GM20000 (cell line): ENCODE measurements at regions not wholly inside any gene's neighbourhood (a gene's known extent, or its start where the extent isn't known, plus 50 kb on each side); places are given as distances from the start of the nearest gene placed in this dataset.
"Not testable (repeated sequence)": the region's sequence is repeated elsewhere in the genome, so short reads cannot be mapped to it uniquely, and the experiment has no call there.

Experiments
- DNase-seq: peaks from one replicate; pipeline ENCODE4 v3.0.0; 2012; ENCODE audit warnings: low spot score
- CTCF ChIP-seq: IDR thresholded peaks from 2 replicates; pipeline ENCODE4 v1.5.1; 2012; ENCODE audit warnings: mild to moderate bottlenecking, control low read depth; ENCODE audit errors: extremely low read depth, missing control alignments

DNA sequence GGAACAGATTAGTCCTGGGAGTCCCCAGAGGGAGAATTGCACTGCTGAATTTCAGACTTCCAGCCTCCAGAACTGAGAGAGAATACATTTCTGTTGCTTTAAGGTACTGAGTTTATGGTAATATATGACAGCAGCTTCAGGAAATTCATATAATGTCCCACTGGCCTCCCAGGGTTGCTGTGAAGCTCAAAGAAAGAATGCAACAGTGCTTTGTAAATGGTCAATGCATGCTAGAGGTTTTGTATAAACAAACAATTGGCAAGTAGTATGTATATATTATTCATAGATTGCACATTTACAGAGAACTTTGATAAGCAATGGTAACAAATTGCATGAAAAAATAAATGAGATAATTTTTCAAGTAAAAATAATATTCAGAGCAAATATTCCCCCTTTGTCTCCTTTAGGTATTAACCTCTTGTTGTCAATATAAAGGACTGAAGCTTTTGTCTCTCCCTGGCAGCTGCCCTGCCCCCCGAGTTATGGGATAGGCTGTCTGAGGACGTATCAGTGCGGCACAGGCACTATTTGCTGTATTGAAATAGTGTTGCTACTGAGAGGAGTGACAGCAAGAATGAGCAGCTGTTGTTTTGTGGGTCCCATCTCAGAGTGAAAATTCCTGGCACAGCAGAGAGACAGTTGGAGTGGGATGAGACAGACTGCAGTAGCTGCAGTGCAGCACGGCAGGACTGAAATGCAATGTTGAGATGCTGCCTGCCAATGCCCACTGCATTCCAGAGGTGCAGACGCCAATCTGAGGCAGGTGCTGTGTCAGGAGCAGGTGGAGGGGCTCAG, 194.2 kb upstream of the GLRA1 start:
- DNase-seq, result no peak
- no peak for TF ChIP-seq CTCF

- TF ChIP-seq CTCF, result no peak
- no peak for DNase-seq
These were observed 192.3 kb upstream of the GLRA1 start for GRCh38 chr5:152116934-152117333.

GRCh38 chr5:152113401-152113800, 188.8 kb upstream of the GLRA1 start:
- no peak for TF ChIP-seq CTCF
- DNase-seq, result no peak

GRCh38 chr5:152107220-152107619, 182.6 kb upstream of the GLRA1 start:
- no peak for DNase-seq
- no peak for TF ChIP-seq CTCF

GRCh38 chr5:152106571-152106970, 181.9 kb upstream of the GLRA1 start:
- DNase-seq, result no peak
- no peak for TF ChIP-seq CTCF

DNA sequence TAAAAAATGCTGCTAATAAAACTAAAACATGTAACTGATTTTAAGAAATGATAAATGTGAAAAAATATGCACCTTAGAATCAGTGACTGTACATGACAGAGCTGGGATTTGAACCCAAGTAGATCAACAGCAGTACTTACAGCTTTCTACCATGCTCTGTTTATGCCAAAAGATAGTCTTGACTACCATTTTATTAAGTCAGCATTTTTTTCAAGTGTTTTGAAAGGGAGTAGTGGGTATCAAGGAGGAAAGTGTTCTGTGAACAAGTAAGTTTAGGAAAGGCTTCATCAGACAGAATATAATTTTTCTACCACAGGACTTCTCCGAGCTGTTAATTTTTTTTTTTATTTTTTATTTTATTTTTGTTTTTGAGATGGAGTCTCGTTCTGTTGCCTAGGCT, 180.4 kb upstream of the GLRA1 start:
- DNase-seq, result no peak
- TF ChIP-seq CTCF, result no peak

GRCh38 chr5:152104211-152104610, 179.6 kb upstream of the GLRA1 start:
- DNase-seq, result no peak

DNA sequence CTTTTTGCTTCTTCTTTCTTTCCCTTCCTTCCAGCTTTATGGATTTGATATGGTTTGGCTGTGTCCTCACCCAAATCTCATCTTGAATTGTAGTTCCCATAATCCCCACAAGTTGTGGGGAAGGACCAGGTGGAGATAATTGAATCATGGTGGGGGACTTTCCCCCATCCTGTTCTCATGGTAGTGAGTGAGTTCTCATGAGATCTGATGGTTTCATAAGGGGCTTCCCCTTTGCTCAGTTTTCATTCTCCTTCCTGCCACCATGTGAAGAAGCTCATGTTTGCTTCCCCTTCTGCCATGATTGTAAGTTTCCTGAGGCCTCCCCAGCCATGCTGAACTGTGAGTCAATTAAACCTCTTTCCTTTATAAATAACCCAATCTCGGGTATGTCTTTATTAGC, 178.3 kb upstream of the GLRA1 start:
- DNase-seq, result not testable (repeated sequence)

More at GRCh38 chr5:152104211-152104610, 179.6 kb upstream of the GLRA1 start:
- no peak for TF ChIP-seq CTCF
